Tibial nerve (tissue), 4 donors: ENCODE measurements at regions not wholly inside any gene's neighbourhood (a gene's known extent, or its start where the extent isn't known, plus 50 kb on each side); places are given as distances from the start of the nearest gene placed in this dataset.

Experiments
- DNase-seq, 2 donors: peaks; one replicate each; pipeline ENCODE4 v3.0.0-alpha.2; 2019; ENCODE audit warnings: low spot score in 2 of 2
- H3K27ac ChIP-seq, 4 donors: fragments of 200-600 bp; sonication (generic) in 3 of 4; one replicate each; pipeline ENCODE4 v1.5.1; 2017 to 2019; ENCODE audit warnings: mild to moderate bottlenecking in 1 of 4
- H3K27me3 ChIP-seq, 2 donors: fragments of 200-600 bp; sonication (generic) in 1 of 2; one replicate each; pipeline versions ENCODE4 v1.5.1 to v1.6.0; 2017 to 2019
- H3K36me3 ChIP-seq, 3 donors: fragments of 200-600 bp; sonication (generic); one replicate each; pipeline ENCODE4 v1.5.1; 2018 to 2019
- H3K4me1 ChIP-seq, 4 donors: fragments of 200-600 bp; sonication (generic) in 3 of 4; one replicate each; pipeline ENCODE4 v1.5.1; 2017 to 2019
- H3K4me3 ChIP-seq, 4 donors: fragments of 200-600 bp; sonication (generic) in 3 of 4; one replicate each; pipeline ENCODE4 v1.5.1; 2017 to 2019; ENCODE audit warnings: mild to moderate bottlenecking in 1 of 4, moderate library complexity in 1 of 4
- H3K9me3 ChIP-seq, 4 donors: fragments of 200-600 bp; sonication (generic) in 3 of 4; one replicate each; pipeline ENCODE4 v1.5.1; 2017 to 2019
- EP300 ChIP-seq, 2 donors: sonication (generic); formaldehyde crosslinking; IDR thresholded peaks; one replicate each; pipeline ENCODE4 v1.6.1; 2017; ENCODE audit warnings: antibody characterized with exemption in 2 of 2, mild to moderate bottlenecking in 1 of 2
- POLR2A ChIP-seq, 2 donors: fragments of 450-650 bp; IDR thresholded peaks; one replicate each; pipeline ENCODE4 v1.6.1; 2017; ENCODE audit warnings: antibody characterized with exemption in 2 of 2, mild to moderate bottlenecking in 2 of 2, moderate library complexity in 2 of 2
- WGBS, 2 donors: methylation state at CpG; one replicate each; pipeline ENCODE4 v1.1.5; 2018; 5-methylcytosine and 5-hydroxymethylcytosine counted together
- TF ChIP-seq, protein P1 (sequence below), 5 experiments: fragments of 200-600 bp in 3 of 5; fragments of 450-650 bp in 2 of 5; sonication (generic) in 3 of 5; IDR thresholded peaks; one replicate each; pipeline ENCODE4 v1.5.1; 2016 to 2019; ENCODE audit warnings: antibody characterized with exemption in 5 of 5, mild to moderate bottlenecking in 3 of 5, moderate library complexity in 2 of 5

- TF ChIP-seq, protein P1, sequence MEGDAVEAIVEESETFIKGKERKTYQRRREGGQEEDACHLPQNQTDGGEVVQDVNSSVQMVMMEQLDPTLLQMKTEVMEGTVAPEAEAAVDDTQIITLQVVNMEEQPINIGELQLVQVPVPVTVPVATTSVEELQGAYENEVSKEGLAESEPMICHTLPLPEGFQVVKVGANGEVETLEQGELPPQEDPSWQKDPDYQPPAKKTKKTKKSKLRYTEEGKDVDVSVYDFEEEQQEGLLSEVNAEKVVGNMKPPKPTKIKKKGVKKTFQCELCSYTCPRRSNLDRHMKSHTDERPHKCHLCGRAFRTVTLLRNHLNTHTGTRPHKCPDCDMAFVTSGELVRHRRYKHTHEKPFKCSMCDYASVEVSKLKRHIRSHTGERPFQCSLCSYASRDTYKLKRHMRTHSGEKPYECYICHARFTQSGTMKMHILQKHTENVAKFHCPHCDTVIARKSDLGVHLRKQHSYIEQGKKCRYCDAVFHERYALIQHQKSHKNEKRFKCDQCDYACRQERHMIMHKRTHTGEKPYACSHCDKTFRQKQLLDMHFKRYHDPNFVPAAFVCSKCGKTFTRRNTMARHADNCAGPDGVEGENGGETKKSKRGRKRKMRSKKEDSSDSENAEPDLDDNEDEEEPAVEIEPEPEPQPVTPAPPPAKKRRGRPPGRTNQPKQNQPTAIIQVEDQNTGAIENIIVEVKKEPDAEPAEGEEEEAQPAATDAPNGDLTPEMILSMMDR (IDR thresholded peaks at IDR 0.05) = no peak
- TF ChIP-seq POLR2A (IDR thresholded peaks at IDR 0.05) = no peak
- TF ChIP-seq EP300 (IDR thresholded peaks at IDR 0.05) = no peak
- H3K4me3 ChIP-seq = no peak overlapping the region
- WGBS, 2 donors = 61 to 63% methylated on average over 5 of the region's 5 CpGs
- peaks cover 0 to 35% (median 17%) of the 10 kb centered on the region in 4 donors for H3K4me1 ChIP-seq
- H3K27ac ChIP-seq = peak overlapping the region in 2 of 4 donors; percentile 76 to 80
- DNase-seq = no peak
- no peaks in the 10 kb centered on the region for H3K9me3 ChIP-seq
- no peaks in the 10 kb centered on the region for H3K27me3 ChIP-seq
- no peaks in the 10 kb centered on the region for H3K36me3 ChIP-seq
Observed at GRCh38 chr5:15008921-15009320, 137.3 kb upstream of the ANKH start.

DNA sequence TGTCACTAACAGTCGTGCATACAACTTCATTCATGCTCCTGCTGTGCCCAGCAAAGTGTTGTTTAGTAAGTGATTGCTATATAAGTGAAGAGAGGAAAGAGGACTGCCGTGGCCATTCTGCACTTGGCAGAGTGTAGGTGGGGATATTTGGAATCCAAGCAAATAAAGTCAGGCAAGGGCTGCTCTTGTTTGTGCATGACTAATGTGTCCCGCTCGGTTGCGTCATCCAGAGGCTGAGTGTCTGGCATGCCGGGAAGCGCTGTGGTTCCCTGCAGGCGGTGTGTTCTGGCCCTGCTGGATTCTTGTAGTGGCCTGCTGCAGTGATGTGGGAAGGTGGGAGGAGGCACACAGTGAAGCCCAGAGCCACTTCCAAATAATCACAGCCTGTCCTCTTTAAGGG lies 136.9 kb upstream of the ANKH start:
- peak; percentile 88 to 94 for DNase-seq
- WGBS, 2 donors = 24 to 34% methylated on average over 8 of the region's 8 CpGs
- no peaks in the 10 kb centered on the region for H3K9me3 ChIP-seq
- TF ChIP-seq POLR2A (IDR thresholded peaks at IDR 0.05) = no peak
- peak in 1 of 2 donors; percentile 90 for TF ChIP-seq EP300 (IDR thresholded peaks at IDR 0.05)
- TF ChIP-seq, protein P1 (IDR thresholded peaks at IDR 0.05) = no peak
- H3K36me3 ChIP-seq = no peaks in the 10 kb centered on the region
- H3K4me3 ChIP-seq = no peak overlapping the region
- H3K27ac ChIP-seq = peak overlapping the region in 3 of 4 donors; percentile 16 to 80 (median 76)
- peaks cover 0 to 34% (median 17%) of the 10 kb centered on the region in 4 donors for H3K4me1 ChIP-seq
- no peaks in the 10 kb centered on the region for H3K27me3 ChIP-seq

GRCh38 chr5:15007646-15008045 lies 136.1 kb upstream of the ANKH start:
- no peaks in the 10 kb centered on the region for H3K9me3 ChIP-seq
- 25 to 37% methylated on average over 4 of the region's 4 CpGs for WGBS, 2 donors
- H3K27ac ChIP-seq = peak overlapping the region in 2 of 4 donors; percentile 60 to 69

GRCh38 chr5:15004506-15004905 lies 132.9 kb upstream of the ANKH start:
- Histone ChIP-seq H3K36me3 (no peaks in the 10 kb centered on the region), H3K27ac (peak overlapping the region in 1 of 4 donors; percentile 29), H3K4me1 (peaks cover 0 to 35% (median 12%) of the 10 kb centered on the region in 4 donors), H3K9me3 (no peaks in the 10 kb centered on the region), H3K4me3 (no peak overlapping the region), H3K27me3 (no peaks in the 10 kb centered on the region)
- TF ChIP-seq POLR2A (IDR thresholded peaks at IDR 0.05) = no peak
- TF ChIP-seq, protein P1 (IDR thresholded peaks at IDR 0.05) = no peak
- TF ChIP-seq EP300 (IDR thresholded peaks at IDR 0.05) = no peak
- DNase-seq = no peak

More at GRCh38 chr5:15007646-15008045, 136.1 kb upstream of the ANKH start:
- no peak for TF ChIP-seq POLR2A (IDR thresholded peaks at IDR 0.05)
- TF ChIP-seq, protein P1 (IDR thresholded peaks at IDR 0.05) = no peak
- no peak for TF ChIP-seq EP300 (IDR thresholded peaks at IDR 0.05)
- Histone ChIP-seq H3K4me1 (peaks cover 0 to 40% (median 17%) of the 10 kb centered on the region in 4 donors), H3K36me3 (no peaks in the 10 kb centered on the region), H3K27me3 (no peaks in the 10 kb centered on the region), H3K4me3 (no peak overlapping the region)
- no peak for DNase-seq

DNA sequence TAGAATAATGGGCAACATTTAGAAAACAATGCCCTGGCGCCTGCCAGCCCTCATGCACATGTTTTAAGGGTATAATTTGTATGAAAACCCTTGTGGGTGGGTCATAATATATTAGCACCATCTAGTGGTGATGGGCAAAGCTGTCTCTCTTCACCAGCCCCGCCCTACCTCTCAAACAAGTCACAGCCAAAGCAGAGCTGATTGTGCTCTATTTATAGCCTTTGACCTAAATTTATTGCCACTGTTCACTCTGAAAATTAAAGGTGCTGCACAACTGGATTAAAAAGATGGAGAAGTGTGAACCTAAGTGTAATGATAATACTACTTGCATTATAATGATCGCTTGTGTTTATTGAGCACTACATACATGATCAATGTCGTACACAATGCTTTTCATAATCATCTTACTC lies 131.9 kb upstream of the ANKH start:
- TF ChIP-seq, protein P1 (IDR thresholded peaks at IDR 0.05) = peak; percentile 74 to 85 (median 79)
- TF ChIP-seq POLR2A (IDR thresholded peaks at IDR 0.05) = no peak
- peak in 1 of 2 donors; percentile 27 for TF ChIP-seq EP300 (IDR thresholded peaks at IDR 0.05)
- Histone ChIP-seq H3K36me3 (no peaks in the 10 kb centered on the region), H3K4me3 (no peak overlapping the region), H3K4me1 (peaks cover 0 to 25% (median 8%) of the 10 kb centered on the region in 4 donors), H3K9me3 (peaks cover 0 to 2% (median 0%) of the 10 kb centered on the region in 4 donors), H3K27me3 (no peaks in the 10 kb centered on the region), H3K27ac (no peak overlapping the region)
- peak; percentile 47 to 70 for DNase-seq
- WGBS, 2 donors = 49 to 50% methylated on average over 4 of the region's 4 CpGs
